DND-41 (cell line): ENCODE measurements at regions not wholly inside any gene's neighbourhood (a gene's known extent, or its start where the extent isn't known, plus 50 kb on each side); places are given as distances from the start of the nearest gene placed in this dataset.

Source experiments
- EZH2 ChIP-seq: IDR thresholded peaks from 3 replicates; pipeline ENCODE4 v1.6.1; 2012; ENCODE audit warnings: borderline replicate concordance, low read depth, mild to moderate bottlenecking, moderate library complexity, low read length, inconsistent platforms; ENCODE audit not compliant: severe bottlenecking
- TF ChIP-seq, protein P1 (sequence below): IDR thresholded peaks from 2 replicates; pipeline ENCODE4 v1.5.1; 2012; ENCODE audit warnings: borderline replicate concordance, low read length, moderate library complexity, mild to moderate bottlenecking; ENCODE audit not compliant: poor library complexity, severe bottlenecking; ENCODE audit errors: extremely low read depth

DNA sequence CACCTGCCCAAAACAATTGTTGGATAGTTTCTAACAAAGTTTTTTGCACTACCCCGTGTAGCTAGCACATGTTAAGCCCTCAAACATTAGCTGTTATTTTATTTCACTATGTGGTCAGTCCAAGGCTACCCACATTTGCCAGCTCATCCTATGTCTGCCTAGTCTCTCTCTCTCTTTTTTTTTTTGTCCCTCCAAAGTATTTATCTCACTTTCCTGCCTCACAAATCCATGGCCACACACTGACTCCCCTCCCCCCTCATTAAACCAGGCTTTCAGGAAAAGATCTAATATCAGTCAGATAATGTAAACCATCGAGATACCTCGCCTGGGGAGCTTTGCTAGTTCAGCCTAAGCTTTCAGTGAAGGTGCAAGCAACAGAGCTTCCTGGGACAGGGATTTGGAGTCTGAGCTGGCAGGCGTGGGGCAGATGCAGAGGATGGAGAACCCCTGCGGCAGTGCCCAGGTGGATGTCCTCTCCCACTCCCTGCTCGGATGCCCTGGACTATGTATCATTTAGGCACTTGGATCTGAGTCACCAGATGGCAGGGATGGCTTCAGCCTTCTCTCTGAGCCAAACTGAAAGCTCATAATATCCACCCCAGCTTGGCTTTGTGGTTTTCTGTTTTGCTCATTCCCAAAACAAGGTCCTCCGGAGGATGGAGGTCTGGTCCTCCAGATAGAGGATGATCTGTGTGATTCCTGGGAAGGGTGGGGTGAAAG lies 73.7 kb upstream of the FOXF1 start:
- TF ChIP-seq, protein P1, sequence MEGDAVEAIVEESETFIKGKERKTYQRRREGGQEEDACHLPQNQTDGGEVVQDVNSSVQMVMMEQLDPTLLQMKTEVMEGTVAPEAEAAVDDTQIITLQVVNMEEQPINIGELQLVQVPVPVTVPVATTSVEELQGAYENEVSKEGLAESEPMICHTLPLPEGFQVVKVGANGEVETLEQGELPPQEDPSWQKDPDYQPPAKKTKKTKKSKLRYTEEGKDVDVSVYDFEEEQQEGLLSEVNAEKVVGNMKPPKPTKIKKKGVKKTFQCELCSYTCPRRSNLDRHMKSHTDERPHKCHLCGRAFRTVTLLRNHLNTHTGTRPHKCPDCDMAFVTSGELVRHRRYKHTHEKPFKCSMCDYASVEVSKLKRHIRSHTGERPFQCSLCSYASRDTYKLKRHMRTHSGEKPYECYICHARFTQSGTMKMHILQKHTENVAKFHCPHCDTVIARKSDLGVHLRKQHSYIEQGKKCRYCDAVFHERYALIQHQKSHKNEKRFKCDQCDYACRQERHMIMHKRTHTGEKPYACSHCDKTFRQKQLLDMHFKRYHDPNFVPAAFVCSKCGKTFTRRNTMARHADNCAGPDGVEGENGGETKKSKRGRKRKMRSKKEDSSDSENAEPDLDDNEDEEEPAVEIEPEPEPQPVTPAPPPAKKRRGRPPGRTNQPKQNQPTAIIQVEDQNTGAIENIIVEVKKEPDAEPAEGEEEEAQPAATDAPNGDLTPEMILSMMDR: no peak
- no peak for TF ChIP-seq EZH2
